Kasumi-1 (cell line): ENCODE measurements at regions not wholly inside any gene's neighbourhood (a gene's known extent, or its start where the extent isn't known, plus 50 kb on each side); places are given as distances from the start of the nearest gene placed in this dataset.

ENCODE experiments used
- DNase-seq, 2 experiments: peaks; one replicate each; lab custom pipeline; 2025; lab: John Stamatoyannopoulos, UW

DNA sequence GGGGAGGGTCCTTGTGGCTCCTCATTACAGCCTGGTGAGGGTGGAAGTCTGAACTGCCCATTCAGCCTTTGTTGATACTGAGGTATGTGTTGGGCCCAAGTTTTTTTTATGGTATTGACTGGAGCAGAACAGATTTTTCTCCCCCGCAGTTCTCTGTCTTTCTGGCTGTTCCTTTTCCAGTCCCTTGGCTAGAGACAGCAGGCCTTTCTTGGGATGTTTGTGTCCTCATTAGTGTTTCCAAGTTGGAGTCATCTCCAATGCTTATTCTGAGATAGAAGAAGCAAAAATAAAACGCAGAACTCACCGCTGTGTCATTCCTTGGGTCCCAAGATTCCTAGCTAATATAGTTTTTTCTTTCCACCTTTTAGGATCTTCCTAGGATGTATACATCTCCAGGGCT lies 193.3 kb downstream of the RAMP3 start:
- no peak for DNase-seq

GRCh38 chr7:45358287-45358686 lies 200.7 kb downstream of the RAMP3 start:
- no peak for DNase-seq

GRCh38 chr7:45359250-45359649 lies 201.7 kb downstream of the RAMP3 start:
- no peak for DNase-seq

DNA sequence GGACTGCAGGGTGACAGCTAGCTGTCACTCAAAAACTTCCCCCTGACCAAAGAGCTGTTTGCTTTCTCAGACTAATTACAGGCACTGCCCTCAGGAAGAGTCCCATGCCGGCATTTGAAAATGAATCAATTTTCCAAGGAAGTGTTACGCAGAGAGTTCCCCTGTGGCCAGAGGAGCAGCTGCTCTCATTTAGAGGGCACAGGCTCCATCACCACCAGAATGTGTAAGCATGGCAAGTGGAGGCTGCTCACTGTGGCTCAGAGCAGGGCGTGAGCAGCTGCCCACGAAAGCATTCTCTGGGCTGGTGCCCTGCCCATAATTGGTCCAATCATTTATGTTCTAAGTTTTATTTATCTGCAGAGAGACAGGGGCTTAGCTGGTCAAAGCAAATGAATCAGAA lies 202.2 kb downstream of the RAMP3 start:
- DNase-seq = no peak

DNA sequence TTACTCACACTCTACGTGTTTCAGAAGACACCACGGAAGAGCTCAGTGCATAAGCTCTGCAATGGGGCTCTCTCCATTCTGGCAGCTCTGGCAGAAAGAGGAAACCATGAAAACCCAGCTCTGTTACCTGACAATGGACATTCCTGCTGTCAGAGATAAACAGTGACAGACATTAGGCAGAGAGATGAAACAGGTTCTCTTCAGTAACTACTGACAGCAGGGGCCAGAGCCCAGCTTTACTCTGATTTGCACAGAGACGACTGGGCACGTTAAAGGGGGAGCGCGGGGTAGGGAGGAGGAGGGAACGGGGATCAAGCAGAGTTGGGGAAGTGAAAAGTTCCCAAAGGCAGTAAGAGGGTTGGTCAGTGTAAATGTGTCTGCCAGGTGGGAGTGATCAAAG lies 206.1 kb downstream of the RAMP3 start:
- DNase-seq = no peak

DNA sequence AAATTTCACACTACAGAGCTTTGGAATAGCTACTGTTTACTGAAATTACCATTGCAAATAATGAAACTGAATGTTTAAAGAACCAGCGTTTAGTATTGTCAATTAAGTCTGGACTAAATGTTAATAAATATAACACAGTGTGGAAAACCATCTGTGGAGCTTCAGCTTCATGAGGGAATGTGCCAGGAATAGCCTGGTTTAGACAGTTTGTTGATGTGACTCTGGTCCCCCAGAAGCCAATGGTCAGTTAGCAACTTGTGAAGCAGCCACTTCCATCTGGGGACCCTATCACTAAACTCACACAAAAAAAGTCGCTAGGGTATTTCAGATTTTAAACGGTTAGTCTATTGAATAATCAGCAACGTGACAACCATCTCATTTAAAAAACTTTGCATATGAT lies 207.8 kb downstream of the RAMP3 start:
- no peak for DNase-seq

DNA sequence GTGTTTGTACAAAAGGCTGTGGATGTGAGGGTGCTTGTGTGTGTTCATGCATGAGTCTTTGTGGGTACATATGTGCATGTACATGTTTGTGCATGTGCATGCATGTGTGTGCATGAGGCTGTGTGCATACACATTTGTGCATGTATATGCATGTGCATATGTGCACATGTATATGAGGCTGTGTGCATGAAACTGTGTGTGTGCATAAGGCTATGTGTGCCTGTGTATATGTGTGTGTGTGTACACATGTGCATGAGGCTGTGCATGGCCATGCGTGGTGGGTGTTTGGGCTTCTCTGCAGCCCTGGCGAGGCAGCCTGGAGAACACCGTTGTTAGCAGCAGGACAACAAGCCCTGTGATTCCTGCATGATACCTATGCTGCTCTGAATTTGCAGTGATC lies 207.7 kb upstream of the ADCY1 start:
- no peak for DNase-seq

- DNase-seq = no peak
These were observed 207.1 kb upstream of the ADCY1 start for GRCh38 chr7:45367026-45367425.

- no peak for DNase-seq
These were observed 205.9 kb upstream of the ADCY1 start for GRCh38 chr7:45368129-45368807.

DNA sequence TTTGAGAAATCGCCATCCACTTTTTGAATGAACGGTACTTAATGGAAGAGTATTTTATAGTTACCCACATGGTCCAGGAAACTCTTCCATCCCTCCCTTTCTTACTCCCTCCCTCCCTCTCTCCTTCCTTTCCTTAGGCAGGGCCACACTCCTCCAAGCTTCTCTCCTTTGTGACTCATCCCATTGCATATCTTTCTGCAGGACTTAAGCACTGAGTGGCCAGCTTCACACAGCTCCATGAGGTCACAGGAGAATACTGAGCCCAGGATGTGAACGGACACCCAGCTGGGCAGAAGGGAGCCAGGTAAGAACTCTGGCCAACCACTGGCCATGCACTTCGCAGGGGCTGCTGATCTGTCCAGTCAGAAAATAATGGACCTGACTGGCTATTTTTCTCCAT lies 189.7 kb upstream of the ADCY1 start:
- no peak for DNase-seq

- no peak for DNase-seq
These were observed 186.3 kb upstream of the ADCY1 start for GRCh38 chr7:45387837-45388236.

DNA sequence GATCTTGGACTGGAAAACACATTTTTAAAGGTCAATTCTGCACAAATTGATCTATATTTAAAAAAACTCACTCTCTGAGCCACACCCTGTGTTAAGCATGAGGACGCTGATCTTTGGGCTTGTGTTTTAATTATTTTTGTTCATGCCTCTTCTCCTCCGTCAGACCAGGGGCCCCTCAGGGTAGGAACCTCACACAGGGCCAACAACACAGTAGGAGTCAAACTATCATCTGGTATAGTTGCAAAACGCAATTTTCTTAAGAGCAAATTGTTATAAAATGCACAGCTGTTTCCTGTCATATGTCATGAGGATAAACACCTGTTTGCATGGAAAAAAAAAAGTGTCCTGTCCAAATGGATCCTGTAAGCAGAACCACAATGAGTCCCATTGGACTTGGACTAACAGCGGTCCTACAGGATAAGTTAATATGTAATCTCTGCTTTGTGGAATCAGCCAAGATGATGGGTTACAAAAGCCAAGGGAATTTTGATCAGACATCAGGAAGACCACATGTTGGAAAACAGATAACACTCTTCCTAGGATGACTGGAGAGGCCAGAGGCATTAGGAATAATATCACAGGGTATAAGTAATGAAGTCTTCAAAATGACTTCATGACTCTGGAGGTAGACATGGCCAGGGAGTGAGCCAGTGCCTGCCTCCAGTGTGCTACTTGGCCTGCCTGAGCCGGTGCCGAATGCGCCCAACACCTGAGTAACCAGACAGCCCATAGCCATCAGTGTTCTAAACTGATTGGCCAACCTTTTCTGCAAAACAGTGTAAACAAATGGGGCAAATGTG lies 184.9 kb upstream of the ADCY1 start:
- no peak for DNase-seq

- no peak for DNase-seq
These were observed 184.0 kb upstream of the ADCY1 start for GRCh38 chr7:45390180-45390579.

GRCh38 chr7:45390731-45391130 lies 183.4 kb upstream of the ADCY1 start:
- no peak for DNase-seq

DNA sequence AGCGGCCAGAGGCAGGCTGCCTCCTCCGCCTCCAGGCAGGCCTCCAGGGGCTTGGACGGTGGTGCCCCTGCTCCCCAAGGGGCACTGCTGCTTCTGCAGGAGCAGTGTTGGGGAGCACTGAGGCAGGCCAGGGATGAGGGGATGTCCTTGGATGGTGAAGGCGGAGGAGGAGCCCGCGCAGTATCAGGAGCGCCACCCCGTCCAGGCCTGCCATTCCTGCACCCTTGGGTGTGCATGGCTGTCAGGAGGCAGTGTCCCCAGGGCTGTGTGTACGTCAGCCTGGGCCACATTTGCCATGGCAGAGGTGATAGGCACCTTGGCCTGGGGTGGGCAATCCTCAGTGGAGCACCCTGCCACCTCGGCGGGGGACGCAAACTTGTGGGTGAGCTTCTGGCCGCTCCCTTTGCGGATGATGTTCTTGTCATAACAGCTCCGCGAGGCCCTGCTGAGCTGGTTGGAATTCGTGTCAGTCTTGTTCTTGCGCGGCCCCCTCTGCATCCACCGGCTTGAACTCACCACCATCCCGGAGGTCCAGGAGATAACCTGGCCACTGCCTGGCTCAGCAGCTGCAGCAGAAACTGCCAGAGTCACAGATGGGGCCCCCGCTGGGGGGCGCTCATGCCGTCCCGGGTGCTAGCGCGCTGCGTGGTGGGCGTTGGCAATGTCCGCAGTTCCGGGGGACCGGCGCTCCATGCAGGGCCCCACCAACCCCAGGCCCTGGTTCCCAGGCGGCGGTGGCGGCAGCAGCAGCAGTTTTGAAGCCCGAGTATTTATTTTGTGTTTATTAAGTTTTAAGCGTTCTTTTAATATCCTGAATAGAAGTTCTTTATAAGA lies 182.3 kb upstream of the ADCY1 start:
- no peak for DNase-seq

- no peak for DNase-seq
These were observed 180.0 kb upstream of the ADCY1 start for GRCh38 chr7:45394117-45394708.

GRCh38 chr7:45399069-45399468 lies 175.1 kb upstream of the ADCY1 start:
- DNase-seq = no peak

DNA sequence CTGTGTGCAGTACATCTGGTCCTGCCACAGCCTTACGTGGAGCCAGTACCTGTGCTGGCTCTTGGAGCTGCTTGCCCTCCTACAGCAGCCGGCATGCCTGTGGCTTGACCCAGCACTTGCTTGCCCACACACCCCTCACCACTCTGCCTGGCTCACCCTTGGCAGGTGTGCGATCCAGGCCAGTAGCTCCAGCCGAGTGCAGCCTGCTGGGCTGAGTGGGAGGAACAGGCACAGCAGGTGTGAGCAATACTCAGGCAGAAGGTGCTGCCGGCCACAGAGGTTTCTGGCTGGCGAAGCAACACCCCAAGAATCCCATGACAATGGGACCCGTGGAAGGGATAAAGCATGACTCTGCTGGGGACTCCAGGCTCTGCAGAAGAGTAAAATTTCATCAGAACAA lies 173.5 kb upstream of the ADCY1 start:
- DNase-seq = no peak

- DNase-seq = no peak
These were observed 173.0 kb upstream of the ADCY1 start for GRCh38 chr7:45401155-45401554.

DNA sequence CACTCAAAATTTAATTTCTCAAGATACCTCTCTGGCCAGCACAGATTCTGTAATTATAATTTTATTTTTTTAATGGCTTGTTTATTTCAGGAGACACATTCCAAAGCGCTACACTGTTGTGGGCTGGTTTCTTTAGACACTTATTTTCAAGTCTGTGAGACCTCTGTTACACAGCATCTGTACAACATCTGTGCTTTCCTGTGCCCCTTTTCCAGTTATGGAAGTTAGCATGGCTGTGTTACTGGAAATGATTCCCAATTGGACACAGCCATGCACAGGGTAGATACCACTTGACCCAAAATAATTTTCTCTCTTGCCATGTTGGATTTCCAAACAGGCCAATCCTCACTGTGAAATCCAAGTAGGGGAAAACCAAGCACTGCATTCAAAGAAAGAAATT lies 172.3 kb upstream of the ADCY1 start:
- DNase-seq = no peak

GRCh38 chr7:45402480-45403218 lies 171.5 kb upstream of the ADCY1 start:
- peak; percentile 21 to 44 for DNase-seq

DNA sequence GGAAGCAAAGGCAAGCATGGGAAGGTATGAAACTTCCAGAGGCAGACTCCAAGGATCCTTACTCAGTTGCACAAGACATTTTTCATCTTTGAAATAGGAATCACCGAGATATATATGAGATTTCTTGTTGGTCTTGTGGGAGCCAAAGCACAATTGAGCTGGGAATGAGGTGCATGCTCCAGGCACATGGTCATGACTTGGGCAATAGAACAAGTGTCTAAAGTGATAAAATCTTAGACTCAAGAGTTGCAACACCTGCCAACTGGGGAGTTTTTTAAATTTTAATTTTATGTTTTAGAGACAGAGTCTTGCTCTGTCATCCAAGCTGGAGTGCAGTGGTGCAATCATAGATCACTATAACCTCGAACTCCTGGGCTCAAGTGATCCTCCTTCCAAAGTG lies 169.5 kb upstream of the ADCY1 start:
- no peak for DNase-seq
